ENCODE measurements at regions not wholly inside any gene's neighbourhood (a gene's known extent, or its start where the extent isn't known, plus 50 kb on each side); places are given as distances from the start of the nearest gene placed in this dataset.
"Not testable (repeated sequence)": the region's sequence is repeated elsewhere in the genome, so short reads cannot be mapped to it uniquely, and the experiment has no call there.

- DNase-seq: not testable (repeated sequence)
These were observed 50.5 kb upstream of the THOC3 start for GRCh38 chr5:176018598-176018997.

DNA sequence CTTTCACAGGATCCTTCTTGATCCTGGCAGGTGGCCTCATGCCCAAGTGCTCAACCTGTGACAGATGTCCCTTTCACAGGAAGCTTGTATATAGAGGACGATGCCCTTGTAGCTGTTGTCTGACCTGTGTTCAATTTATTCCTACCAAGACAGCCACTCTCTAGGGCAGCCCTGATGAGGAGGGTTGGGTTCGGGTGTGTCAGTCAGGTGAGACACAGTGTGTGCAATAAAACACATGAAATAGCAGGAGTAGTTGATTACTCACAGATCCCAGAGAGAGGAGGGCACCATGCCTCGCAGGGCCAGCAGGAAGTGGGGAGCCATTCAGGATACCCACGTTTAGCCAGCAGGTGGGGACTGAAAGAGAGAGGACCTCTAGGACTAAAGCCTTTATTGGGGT lies 52.7 kb upstream of the THOC3 start:
- DNase-seq: not testable (repeated sequence)

- DNase-seq: not testable (repeated sequence)
These were observed 55.4 kb upstream of the THOC3 start for GRCh38 chr5:176023535-176023934.

- DNase-seq: not testable (repeated sequence)
These were observed 61.3 kb upstream of the THOC3 start for GRCh38 chr5:176029445-176029844.

DNA sequence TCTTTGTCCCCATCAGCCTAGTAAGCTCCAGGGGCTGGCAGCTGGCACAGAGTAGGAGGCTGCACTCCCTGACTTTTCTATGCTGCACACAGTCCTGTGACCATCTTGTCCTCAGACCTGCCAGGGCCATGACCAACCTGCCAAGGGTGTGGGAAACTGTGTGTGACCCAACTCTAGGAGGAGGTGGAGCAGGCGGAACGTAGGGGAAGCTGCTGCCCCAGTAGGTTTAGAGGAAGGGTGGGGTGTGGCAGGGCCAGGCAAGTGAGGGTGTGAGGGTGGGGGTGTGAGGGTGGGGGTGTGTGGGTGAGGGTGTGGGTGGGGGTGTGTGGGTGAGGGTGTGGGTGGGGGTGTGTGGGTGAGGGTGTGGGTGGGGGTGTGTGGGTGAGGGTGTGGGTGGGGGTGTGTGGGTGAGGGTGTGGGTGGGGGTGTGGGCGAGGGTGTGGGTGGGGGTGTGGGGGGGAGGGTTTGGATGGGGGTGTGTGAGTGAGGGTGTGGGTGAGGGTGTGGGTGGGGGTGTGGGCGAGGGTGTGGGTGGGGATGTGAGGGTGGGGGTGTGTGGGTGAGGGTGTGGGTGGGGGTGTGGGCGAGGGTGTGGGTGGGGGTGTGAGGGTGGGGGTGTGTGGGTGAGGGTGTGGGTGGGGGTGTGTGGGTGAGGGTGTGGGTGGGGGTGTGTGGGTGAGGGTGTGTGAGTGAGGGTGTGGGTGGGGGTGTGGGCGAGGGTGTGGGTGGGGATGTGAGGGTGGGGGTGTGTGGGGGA lies 62.4 kb upstream of the THOC3 start:
- DNase-seq: not testable (repeated sequence)

GRCh38 chr5:176031118-176031510 lies 63.0 kb upstream of the THOC3 start:
- not testable (repeated sequence) for DNase-seq

DNA sequence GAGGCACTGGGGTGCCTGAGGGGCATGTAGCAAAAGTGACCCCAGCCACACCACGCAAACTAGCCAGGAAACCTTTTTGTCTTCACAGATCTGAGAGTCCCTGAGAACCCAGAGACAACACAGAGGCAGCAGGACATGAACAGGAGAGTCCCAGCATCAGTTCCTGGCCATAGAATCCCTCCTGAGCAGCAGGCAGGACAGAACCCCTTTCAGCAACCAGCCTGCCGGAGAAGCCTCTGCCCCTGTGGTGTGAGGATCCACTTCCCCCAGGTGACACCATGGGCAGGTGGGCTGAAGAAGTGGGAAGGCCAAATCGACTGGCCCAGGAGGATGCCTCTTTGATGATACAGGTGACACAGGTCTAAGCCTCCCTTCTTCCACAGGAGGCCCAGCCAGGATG lies 65.1 kb upstream of the THOC3 start:
- DNase-seq: not testable (repeated sequence)

DNA sequence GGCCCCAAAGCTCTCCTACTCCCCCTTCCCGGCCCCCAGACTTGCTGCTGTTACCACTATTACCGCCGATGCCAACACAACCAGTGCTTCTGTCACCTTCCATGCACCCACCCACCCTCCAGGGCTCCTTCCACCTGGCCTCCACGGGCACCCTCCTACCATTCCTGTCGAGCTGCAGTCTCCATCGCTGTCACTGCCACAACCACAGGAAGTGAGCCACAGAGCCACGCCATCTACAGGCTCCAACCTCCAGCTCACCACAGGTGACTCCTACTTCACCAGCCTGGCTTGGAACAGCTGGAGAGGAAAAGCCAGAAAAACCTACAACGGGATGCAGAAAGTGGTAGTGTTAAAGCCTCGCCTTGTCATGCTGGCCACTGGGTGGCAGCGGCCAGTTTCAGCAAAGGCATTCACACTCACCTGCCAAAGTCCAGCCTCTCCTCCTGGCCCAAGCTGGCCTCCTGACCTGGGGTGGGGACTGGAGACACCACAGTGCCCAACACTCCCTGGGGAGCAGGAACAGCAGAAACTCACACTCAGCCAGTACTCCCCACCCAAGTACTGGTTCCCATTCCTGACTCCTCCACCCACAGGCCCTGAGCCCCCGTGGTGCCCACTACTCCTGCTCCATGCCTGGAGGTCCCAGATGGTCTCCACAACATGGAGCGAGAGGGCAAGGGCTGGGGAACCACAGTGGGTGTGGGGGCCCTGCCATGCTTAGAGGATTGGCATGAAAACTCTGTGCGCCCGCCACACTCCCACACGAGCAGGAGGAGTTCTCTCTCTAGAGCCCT lies 66.5 kb upstream of the THOC3 start:
- DNase-seq: not testable (repeated sequence)

- DNase-seq: not testable (repeated sequence)
These were observed 67.1 kb upstream of the THOC3 start for GRCh38 chr5:176035201-176035530.

- DNase-seq: not testable (repeated sequence)
These were observed 67.7 kb upstream of the THOC3 start for GRCh38 chr5:176035816-176036308.

DNA sequence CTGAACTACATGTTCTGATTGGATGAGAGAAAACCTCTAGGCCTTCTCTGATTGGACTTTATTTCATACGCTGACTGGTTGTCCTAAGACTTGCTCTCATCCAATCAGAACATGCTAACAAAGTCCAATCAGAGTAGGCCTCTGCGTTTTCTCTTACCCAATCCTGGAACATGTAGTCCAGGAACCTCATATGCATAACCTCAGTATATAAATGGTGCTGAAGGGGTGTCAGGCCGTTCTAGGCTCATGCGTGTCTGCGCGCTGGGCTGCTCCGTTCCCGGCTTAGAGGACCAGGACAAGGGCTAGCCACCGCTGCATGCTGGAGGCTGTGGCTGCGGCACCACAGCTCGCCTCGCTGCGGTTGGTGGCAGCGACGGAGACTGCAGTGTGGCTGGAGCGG lies 68.3 kb upstream of the THOC3 start:
- DNase-seq: not testable (repeated sequence)

GRCh38 chr5:176037190-176037589 lies 69.1 kb upstream of the THOC3 start:
- not testable (repeated sequence) for DNase-seq

DNA sequence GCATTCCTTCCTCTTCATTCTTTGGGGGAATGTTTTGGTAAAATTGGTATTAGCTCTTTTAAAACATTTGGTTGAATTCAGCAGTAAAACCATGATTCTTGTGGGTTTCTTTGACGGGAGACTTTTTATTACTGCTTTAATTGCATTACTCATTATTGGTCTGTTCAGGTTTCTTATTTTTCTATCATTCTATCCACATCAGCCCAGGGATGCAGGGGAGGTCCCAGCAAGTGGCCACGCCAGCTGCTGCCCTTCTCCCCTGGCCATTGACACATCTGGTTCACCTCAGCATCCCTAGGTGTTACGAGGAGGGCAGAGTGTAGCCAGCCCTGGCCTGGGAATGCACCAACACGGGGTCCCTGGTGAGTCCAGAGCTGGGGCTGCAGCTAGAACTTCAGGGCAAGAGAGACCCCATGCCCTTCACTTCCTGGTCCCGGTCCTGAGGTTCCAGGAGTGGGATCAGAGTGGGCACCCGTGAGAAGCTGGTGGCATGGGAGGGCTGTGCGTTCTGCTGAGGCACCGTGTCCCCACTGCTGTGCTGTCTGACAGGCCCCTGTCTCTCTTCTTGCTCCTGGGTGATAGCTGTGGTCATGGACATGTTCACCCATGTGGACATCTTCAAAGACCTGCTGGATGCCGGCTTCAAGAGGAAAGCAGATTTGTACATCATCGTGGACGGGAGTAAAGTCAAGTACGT lies 72.1 kb upstream of the THOC3 start:
- DNase-seq: not testable (repeated sequence)

- DNase-seq: not testable (repeated sequence)
These were observed 73.3 kb upstream of the THOC3 start for GRCh38 chr5:176041248-176041994.

GRCh38 chr5:176042020-176042658 lies 74.0 kb upstream of the THOC3 start:
- not testable (repeated sequence) for DNase-seq

GRCh38 chr5:176043252-176043829 lies 75.2 kb upstream of the THOC3 start:
- not testable (repeated sequence) for DNase-seq

- DNase-seq: not testable (repeated sequence)
These were observed 75.9 kb upstream of the THOC3 start for GRCh38 chr5:176043986-176044385.

DNA sequence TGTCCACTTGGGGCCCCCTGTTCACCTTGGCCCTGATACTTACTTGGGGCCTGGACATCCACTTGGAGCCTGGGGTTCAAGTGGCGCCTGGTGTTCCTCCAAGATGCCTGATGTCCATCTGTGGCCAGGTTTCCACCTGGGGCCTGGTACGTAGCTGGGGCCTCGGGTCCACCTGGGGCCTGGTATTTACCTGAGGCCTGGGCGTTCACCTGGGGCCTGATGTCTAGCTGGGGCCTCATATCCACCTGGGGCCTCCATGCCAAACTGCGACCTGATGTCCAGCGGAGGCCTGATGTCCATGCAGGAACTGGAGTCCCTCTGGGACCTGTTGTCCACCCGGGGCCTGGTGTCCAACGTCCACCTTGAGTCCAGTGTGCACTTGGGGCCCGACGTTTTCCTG lies 76.3 kb upstream of the THOC3 start:
- DNase-seq: not testable (repeated sequence)

DNA sequence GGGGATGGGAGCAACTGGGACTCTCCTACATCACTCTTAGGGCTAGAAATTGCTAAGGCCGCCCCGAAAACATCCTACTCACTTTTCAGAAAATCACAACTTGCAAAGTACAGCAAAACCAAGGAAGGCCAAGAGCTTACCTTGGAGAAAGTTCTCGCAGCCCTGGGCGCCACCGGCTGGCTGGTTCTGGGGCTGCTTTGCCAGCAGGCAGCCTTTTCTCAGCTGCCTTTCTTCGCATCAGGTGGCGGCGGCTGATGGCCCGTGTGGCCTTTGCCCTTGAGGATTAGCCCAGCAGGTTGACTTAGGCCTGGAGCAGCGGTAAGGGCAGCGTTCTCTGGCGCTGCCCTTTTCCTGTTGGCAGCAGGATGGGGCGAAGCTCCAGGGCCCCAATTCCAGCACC lies 77.3 kb upstream of the THOC3 start:
- not testable (repeated sequence) for DNase-seq

DNA sequence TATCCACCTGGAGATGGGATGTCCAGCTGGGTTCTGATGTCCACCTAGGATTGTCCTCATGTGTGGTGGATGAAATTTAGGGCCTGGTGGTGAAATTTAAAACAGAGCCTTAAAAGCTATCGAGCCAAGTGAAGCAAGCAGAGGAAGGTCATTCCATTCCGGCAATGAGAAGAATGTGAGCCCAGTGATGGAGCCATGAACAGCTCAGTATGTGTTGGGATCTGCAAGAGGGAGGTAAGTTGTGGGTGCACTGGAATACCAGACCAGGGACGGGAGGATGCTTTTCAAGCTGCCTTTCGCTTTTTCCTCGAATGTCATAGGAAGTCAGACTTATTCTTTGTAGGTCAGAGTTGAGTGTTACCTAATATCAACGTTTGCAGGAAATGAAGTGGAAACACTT lies 80.6 kb upstream of the THOC3 start:
- not testable (repeated sequence) for DNase-seq

DNA sequence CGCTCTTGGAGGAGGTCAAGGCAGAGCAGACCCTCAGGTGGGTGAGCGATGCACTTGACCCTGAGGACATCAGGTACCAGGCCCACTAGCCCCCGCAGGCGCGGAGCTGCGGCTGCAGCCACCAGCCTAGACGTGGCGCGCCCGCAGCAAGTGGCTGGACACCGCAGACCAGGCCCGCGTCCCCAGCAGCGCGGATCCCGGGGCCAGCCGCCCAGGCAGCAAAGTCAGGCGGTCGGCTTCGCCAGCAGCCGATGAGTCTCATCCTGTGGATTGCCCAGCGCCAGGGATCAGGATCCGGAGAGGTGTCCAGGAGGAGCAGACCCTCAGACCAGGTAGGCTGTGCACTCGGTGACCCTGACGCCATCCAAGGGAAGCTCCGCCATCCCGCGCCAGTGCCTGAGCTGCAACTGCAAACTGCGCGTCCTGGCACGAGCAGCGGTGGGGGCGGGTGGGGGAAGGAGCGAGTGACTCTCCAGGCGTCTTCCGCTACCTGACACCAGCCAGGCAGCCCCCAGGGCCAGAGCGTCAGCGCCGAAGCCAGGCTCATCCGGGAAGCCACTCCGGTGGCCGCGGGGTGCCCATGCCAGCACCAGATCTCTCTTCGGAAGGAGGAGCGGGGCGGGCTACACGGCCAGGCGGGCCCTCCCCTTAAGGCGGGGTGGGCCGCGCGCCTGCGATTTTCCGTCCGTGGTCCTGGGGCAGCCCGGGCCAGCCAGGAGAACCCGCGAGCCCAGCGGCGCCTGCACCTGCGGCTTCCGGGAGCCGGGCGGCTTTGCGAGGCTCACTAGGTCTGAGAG lies 92.6 kb upstream of the THOC3 start:
- not testable (repeated sequence) for DNase-seq
